ENCODE measurements at regions not wholly inside any gene's neighbourhood (a gene's known extent, or its start where the extent isn't known, plus 50 kb on each side); places are given as distances from the start of the nearest gene placed in this dataset.

DNA sequence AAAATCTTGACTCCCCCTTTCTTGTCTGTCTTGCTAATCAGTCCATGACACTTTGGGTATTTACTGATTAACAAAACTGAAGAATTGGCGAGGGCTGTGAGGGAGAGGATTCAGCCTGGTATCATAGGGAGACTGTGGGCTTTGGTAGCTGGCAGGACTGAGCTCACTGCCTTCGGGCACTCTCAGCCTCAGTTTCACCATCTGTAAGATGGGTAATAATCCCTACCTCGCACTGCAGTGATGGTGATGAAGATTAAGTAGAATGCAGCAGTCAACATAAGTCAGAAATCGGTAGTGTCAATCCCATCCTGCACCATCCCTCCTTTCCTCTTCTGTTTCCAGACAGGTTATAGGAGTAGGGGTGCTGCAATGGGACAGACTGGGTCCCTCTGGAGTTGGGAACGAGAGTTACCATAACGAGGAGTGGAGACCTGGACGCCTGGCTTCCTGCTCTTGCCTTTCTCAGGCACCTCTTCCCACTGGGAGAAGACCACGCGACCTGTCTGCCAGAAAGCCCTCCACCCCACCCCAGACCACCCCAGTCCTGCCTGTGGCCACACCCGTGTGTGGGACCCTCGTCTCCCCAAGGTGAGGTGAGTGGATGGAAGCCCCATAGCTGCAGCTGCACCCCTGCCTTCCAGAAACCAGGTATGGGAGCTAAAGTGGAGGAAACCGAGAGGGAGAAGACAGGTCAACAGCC, 99.1 kb downstream of the SNX5 start:
- TF ChIP-seq, protein P1, sequence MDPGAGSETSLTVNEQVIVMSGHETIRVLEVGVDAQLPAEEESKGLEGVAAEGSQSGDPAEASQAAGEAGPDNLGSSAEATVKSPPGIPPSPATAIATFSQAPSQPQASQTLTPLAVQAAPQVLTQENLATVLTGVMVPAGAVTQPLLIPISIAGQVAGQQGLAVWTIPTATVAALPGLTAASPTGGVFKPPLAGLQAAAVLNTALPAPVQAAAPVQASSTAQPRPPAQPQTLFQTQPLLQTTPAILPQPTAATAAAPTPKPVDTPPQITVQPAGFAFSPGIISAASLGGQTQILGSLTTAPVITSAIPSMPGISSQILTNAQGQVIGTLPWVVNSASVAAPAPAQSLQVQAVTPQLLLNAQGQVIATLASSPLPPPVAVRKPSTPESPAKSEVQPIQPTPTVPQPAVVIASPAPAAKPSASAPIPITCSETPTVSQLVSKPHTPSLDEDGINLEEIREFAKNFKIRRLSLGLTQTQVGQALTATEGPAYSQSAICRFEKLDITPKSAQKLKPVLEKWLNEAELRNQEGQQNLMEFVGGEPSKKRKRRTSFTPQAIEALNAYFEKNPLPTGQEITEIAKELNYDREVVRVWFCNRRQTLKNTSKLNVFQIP (CRISPR knock-in tag; IDR thresholded peaks at IDR 0.05; ENCODE audit: borderline replicate concordance, low read depth) = no peak
- TF ChIP-seq ESRRG (CRISPR knock-in tag; IDR thresholded peaks at IDR 0.05) (no peak), GLIS3 (CRISPR knock-in tag; IDR thresholded peaks at IDR 0.05) (no peak), ZNF565 (CRISPR knock-in tag; conservative IDR thresholded peaks at IDR 0.05; ENCODE audit: low read depth) (no peak), TCF4 (CRISPR knock-in tag; IDR thresholded peaks at IDR 0.05; ENCODE audit: borderline replicate concordance) (no peak), ARNTL (CRISPR knock-in tag; IDR thresholded peaks at IDR 0.05; ENCODE audit: borderline replicate concordance, low read depth) (no peak)
- TF ChIP-seq, protein P2, sequence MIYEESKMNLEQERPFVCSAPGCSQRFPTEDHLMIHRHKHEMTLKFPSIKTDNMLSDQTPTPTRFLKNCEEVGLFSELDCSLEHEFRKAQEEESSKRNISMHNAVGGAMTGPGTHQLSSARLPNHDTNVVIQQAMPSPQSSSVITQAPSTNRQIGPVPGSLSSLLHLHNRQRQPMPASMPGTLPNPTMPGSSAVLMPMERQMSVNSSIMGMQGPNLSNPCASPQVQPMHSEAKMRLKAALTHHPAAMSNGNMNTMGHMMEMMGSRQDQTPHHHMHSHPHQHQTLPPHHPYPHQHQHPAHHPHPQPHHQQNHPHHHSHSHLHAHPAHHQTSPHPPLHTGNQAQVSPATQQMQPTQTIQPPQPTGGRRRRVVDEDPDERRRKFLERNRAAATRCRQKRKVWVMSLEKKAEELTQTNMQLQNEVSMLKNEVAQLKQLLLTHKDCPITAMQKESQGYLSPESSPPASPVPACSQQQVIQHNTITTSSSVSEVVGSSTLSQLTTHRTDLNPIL (CRISPR knock-in tag; IDR thresholded peaks at IDR 0.05; ENCODE audit: low read depth) = no peak
- TF ChIP-seq, protein P3, sequence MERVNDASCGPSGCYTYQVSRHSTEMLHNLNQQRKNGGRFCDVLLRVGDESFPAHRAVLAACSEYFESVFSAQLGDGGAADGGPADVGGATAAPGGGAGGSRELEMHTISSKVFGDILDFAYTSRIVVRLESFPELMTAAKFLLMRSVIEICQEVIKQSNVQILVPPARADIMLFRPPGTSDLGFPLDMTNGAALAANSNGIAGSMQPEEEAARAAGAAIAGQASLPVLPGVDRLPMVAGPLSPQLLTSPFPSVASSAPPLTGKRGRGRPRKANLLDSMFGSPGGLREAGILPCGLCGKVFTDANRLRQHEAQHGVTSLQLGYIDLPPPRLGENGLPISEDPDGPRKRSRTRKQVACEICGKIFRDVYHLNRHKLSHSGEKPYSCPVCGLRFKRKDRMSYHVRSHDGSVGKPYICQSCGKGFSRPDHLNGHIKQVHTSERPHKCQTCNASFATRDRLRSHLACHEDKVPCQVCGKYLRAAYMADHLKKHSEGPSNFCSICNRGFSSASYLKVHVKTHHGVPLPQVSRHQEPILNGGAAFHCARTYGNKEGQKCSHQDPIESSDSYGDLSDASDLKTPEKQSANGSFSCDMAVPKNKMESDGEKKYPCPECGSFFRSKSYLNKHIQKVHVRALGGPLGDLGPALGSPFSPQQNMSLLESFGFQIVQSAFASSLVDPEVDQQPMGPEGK (CRISPR knock-in tag; IDR thresholded peaks at IDR 0.05; ENCODE audit: borderline replicate concordance) = no peak

Measured in SK-N-SH treated with all-trans-retinoic acid at 6 μM for 48 hours (cell line).